Upper lobe of left lung (tissue), 4 donors: ENCODE measurements at regions not wholly inside any gene's neighbourhood (a gene's known extent, or its start where the extent isn't known, plus 50 kb on each side); places are given as distances from the start of the nearest gene placed in this dataset.

Experiments
- EP300 ChIP-seq, 4 donors: sonication (generic); formaldehyde crosslinking; IDR thresholded peaks; one replicate each; pipeline ENCODE4 v1.5.1; 2017; ENCODE audit warnings: antibody characterized with exemption in 4 of 4, control low read depth in 2 of 4
- POLR2A ChIP-seq, 4 donors: fragments of 450-650 bp; IDR thresholded peaks; one replicate each; pipeline ENCODE4 v1.5.1; 2016 to 2017; ENCODE audit warnings: antibody characterized with exemption in 4 of 4, mild to moderate bottlenecking in 2 of 4
- POLR2AphosphoS5 ChIP-seq, 2 donors: sonication (generic); formaldehyde crosslinking; IDR thresholded peaks; one replicate each; pipeline ENCODE4 v1.5.1; 2017; ENCODE audit warnings: antibody characterized with exemption in 2 of 2
- TF ChIP-seq, protein P1 (sequence below), 6 experiments: fragments of 450-650 bp in 4 of 6; fragments of 200-600 bp in 2 of 6; sonication (generic) in 2 of 6; IDR thresholded peaks; one replicate each; pipeline ENCODE4 v1.5.1; 2016 to 2019; ENCODE audit warnings: antibody characterized with exemption in 6 of 6

- no peak for TF ChIP-seq POLR2AphosphoS5 (IDR thresholded peaks at IDR 0.05)
- TF ChIP-seq, protein P1, sequence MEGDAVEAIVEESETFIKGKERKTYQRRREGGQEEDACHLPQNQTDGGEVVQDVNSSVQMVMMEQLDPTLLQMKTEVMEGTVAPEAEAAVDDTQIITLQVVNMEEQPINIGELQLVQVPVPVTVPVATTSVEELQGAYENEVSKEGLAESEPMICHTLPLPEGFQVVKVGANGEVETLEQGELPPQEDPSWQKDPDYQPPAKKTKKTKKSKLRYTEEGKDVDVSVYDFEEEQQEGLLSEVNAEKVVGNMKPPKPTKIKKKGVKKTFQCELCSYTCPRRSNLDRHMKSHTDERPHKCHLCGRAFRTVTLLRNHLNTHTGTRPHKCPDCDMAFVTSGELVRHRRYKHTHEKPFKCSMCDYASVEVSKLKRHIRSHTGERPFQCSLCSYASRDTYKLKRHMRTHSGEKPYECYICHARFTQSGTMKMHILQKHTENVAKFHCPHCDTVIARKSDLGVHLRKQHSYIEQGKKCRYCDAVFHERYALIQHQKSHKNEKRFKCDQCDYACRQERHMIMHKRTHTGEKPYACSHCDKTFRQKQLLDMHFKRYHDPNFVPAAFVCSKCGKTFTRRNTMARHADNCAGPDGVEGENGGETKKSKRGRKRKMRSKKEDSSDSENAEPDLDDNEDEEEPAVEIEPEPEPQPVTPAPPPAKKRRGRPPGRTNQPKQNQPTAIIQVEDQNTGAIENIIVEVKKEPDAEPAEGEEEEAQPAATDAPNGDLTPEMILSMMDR (IDR thresholded peaks at IDR 0.05): no peak
- TF ChIP-seq EP300 (IDR thresholded peaks at IDR 0.05): no peak
- TF ChIP-seq POLR2A (IDR thresholded peaks at IDR 0.05): no peak
These were observed 142.8 kb downstream of the CD8B2 start for GRCh38 chr2:106629981-106630380.
